Liver (tissue), 7 donors: ENCODE measurements at regions not wholly inside any gene's neighbourhood (a gene's known extent, or its start where the extent isn't known, plus 50 kb on each side); places are given as distances from the start of the nearest gene placed in this dataset.
A peak's percentile ranks its signal among the peaks of the same experiment; 100 is the strongest.

ENCODE experiments used
- DNase-seq: peaks from one replicate; pipeline ENCODE4 v3.0.0-alpha.2; 2017; ENCODE audit warnings: low spot score
- H3K27ac ChIP-seq, 2 donors: one replicate each; pipeline ENCODE4 v1.7.0; 2013; ENCODE audit warnings: inconsistent platforms in 2 of 2, low read length in 2 of 2, control low read depth in 1 of 2, low read depth in 1 of 2, mild to moderate bottlenecking in 1 of 2
- H3K27me3 ChIP-seq, 4 donors: one replicate each; pipeline versions ENCODE4 v1.6.1 to v1.7.0; 2013; ENCODE audit warnings: low read length in 3 of 4, inconsistent platforms in 1 of 4, mild to moderate bottlenecking in 1 of 4, moderate library complexity in 1 of 4; ENCODE audit not compliant: control insufficient read depth in 4 of 4, insufficient read depth in 4 of 4
- H3K36me3 ChIP-seq, 4 donors: one replicate each; pipeline versions ENCODE4 v1.6.1 to v1.7.0; 2013; ENCODE audit warnings: low read length in 3 of 4, mild to moderate bottlenecking in 3 of 4, low read depth in 1 of 4, moderate library complexity in 1 of 4; ENCODE audit not compliant: control insufficient read depth in 4 of 4, insufficient read depth in 3 of 4
- H3K4me1 ChIP-seq, 4 donors: one replicate each; pipeline versions ENCODE4 v1.6.1 to v1.7.0; 2013; ENCODE audit warnings: low read length in 3 of 4, mild to moderate bottlenecking in 3 of 4, moderate library complexity in 1 of 4; ENCODE audit not compliant: control insufficient read depth in 4 of 4, insufficient read depth in 4 of 4
- H3K4me3 ChIP-seq, 3 donors: one replicate each; pipeline versions ENCODE4 v1.6.1 to v1.7.0; 2013; ENCODE audit warnings: low read length in 3 of 3, control low read depth in 1 of 3, low read depth in 1 of 3, mild to moderate bottlenecking in 1 of 3
- H3K9ac ChIP-seq, 2 donors: one replicate each; pipeline ENCODE4 v1.7.0; 2013; ENCODE audit warnings: low read length in 2 of 2, mild to moderate bottlenecking in 2 of 2, moderate library complexity in 2 of 2, control low read depth in 1 of 2, low read depth in 1 of 2
- H3K9me3 ChIP-seq, 4 donors: one replicate each; pipeline versions ENCODE4 v1.6.1 to v1.7.0; 2013; ENCODE audit warnings: low read length in 3 of 4; ENCODE audit not compliant: control insufficient read depth in 4 of 4
- EGR1 ChIP-seq, 2 donors: IDR thresholded peaks; 2 replicates each; pipeline ENCODE4 v1.6.1; 2016 to 2018; ENCODE audit warnings: antibody characterized with exemption in 2 of 2, low read depth in 2 of 2
- FOXA2 ChIP-seq: IDR thresholded peaks from 2 replicates; pipeline ENCODE4 v1.6.1; 2016; ENCODE audit warnings: antibody characterized with exemption
- GABPA ChIP-seq, 2 donors: IDR thresholded peaks in 1 of 2; conservative IDR thresholded peaks in 1 of 2; 2 replicates each; pipeline ENCODE4 v1.6.1; 2016; ENCODE audit warnings: antibody characterized with exemption in 2 of 2, mild to moderate bottlenecking in 1 of 2, moderate library complexity in 1 of 2
- HNF4A ChIP-seq, 2 donors: conservative IDR thresholded peaks; 2 replicates each; pipeline ENCODE4 v1.6.1; 2016; ENCODE audit warnings: antibody characterized with exemption in 2 of 2, mild to moderate bottlenecking in 2 of 2
- HNF4G ChIP-seq: IDR thresholded peaks from 2 replicates; pipeline ENCODE4 v1.6.1; 2016; ENCODE audit warnings: antibody characterized with exemption
- JUND ChIP-seq, 2 donors: IDR thresholded peaks; 2 replicates each; pipeline ENCODE4 v1.6.1; 2016; ENCODE audit warnings: antibody characterized with exemption in 2 of 2
- MAX ChIP-seq: IDR thresholded peaks from 2 replicates; pipeline ENCODE4 v1.6.1; 2016; ENCODE audit warnings: antibody characterized with exemption
- NR2F2 ChIP-seq: IDR thresholded peaks from 2 replicates; pipeline ENCODE4 v1.6.1; 2016; ENCODE audit warnings: antibody characterized with exemption
- RAD21 ChIP-seq, 2 donors: IDR thresholded peaks; 2 replicates each; pipeline ENCODE4 v1.6.1; 2016; ENCODE audit warnings: antibody characterized with exemption in 2 of 2, mild to moderate bottlenecking in 2 of 2
- REST ChIP-seq: IDR thresholded peaks from 2 replicates; pipeline ENCODE4 v1.6.1; 2016; ENCODE audit warnings: antibody characterized with exemption, mild to moderate bottlenecking
- RXRA ChIP-seq, 2 donors: IDR thresholded peaks; 2 replicates each; pipeline ENCODE4 v1.6.1; 2017 to 2018; ENCODE audit warnings: antibody characterized with exemption in 2 of 2, mild to moderate bottlenecking in 1 of 2
- SP1 ChIP-seq: IDR thresholded peaks from 2 replicates; pipeline ENCODE4 v1.6.1; 2018; ENCODE audit warnings: antibody characterized with exemption, mild to moderate bottlenecking
- TAF1 ChIP-seq: conservative IDR thresholded peaks from 2 replicates; pipeline ENCODE4 v1.6.1; 2016; ENCODE audit warnings: antibody characterized with exemption, mild to moderate bottlenecking
- YY1 ChIP-seq: IDR thresholded peaks from 2 replicates; pipeline ENCODE4 v1.6.1; 2016; ENCODE audit warnings: antibody characterized with exemption, mild to moderate bottlenecking
- ZBTB33 ChIP-seq: IDR thresholded peaks from 2 replicates; pipeline ENCODE4 v1.6.1; 2016; ENCODE audit warnings: antibody characterized with exemption
- WGBS: extraction: QIAGEN DNeasy Blood & Tissue Kit; methylation state at CpG from one replicate; pipeline ENCODE4 v1.1.7; 2013; 5-methylcytosine and 5-hydroxymethylcytosine counted together
- TF ChIP-seq, protein P1 (sequence below): IDR thresholded peaks from 2 replicates; pipeline ENCODE4 v1.6.1; 2016; ENCODE audit warnings: antibody characterized with exemption
- donor health status: healthy.
- donor health status: healthy.
- donor health status: healthy.
- donor health status: healthy.

GRCh38 chr5:36366883-36367282 lies 65.2 kb upstream of the RANBP3L start:
- H3K36me3 ChIP-seq: no peaks in the 10 kb centered on the region
- H3K27me3 ChIP-seq: no peaks in the 10 kb centered on the region
- no peak overlapping the region for H3K9ac ChIP-seq
- TF ChIP-seq JUND (IDR thresholded peaks at IDR 0.05): no peak
- H3K27ac ChIP-seq: no peak overlapping the region
- DNase-seq: no peak
- H3K4me3 ChIP-seq: no peak overlapping the region
- H3K4me1 ChIP-seq: peaks cover 0 to 18% (median 6%) of the 10 kb centered on the region in 4 donors
- no peaks in the 10 kb centered on the region for H3K9me3 ChIP-seq
- WGBS: 20% methylated on average over 1 of the region's 1 CpG

DNA sequence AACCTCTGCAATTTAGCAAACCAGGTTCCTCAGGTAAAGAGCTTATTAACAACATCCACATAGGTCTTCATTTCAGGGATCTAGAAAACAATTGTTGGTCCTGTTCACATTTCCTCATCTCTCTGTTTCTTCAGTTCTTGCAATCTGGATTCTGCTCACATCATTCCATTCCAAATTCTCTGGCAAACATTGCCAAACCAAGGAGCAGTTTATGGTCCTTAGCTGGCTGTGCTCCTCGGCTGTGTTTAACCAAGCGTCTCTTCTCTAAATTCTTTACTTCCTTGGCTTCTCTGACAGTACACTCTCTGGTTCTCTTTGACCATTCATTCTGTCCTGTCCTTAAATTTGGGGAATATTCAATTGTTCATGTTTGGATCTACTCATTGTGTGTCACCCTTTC lies 65.8 kb upstream of the RANBP3L start:
- H3K4me1 ChIP-seq: peaks cover 0 to 18% (median 6%) of the 10 kb centered on the region in 4 donors
- H3K4me3 ChIP-seq: no peak overlapping the region
- no peak for TF ChIP-seq YY1
- TF ChIP-seq JUND (IDR thresholded peaks at IDR 0.05): no peak
- TF ChIP-seq SP1: no peak
- no peak for TF ChIP-seq EGR1 (IDR thresholded peaks at IDR 0.05; ENCODE audit: low read depth in 2 of 2)
- no peak for TF ChIP-seq HNF4G
- DNase-seq: no peak
- no peaks in the 10 kb centered on the region for H3K36me3 ChIP-seq
- H3K9ac ChIP-seq: no peak overlapping the region
- H3K27ac ChIP-seq: no peak overlapping the region
- 84% methylated on average over 2 of the region's 2 CpGs for WGBS
- no peaks in the 10 kb centered on the region for H3K27me3 ChIP-seq
- no peaks in the 10 kb centered on the region for H3K9me3 ChIP-seq

DNA sequence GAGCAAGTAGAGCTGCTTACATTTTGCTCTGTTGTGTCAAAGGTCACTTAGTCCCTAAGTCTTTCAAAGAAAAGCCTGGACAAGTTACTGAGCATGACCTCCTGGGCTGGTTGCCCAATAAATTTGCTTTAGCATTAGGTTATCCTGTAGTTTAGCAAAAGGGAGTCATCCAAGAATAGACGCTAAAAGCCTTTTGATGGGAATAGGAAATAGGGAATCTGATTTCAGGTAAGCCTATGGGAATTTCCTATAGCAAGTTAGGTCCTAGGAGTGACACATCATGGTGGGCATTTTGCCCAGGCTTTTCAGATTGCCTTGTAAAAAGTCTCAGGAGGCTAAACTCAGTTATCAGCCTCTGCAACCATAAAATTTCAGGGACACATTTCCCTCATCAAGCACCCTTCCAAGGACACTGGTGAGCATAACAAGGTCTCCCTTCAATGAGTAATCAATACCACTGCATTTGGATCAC lies 67.6 kb upstream of the RANBP3L start:
- no peak for DNase-seq
- H3K4me3 ChIP-seq: no peak overlapping the region
- H3K36me3 ChIP-seq: no peaks in the 10 kb centered on the region
- H3K27me3 ChIP-seq: no peaks in the 10 kb centered on the region
- H3K4me1 ChIP-seq: peaks cover 0 to 27% (median 6%) of the 10 kb centered on the region in 4 donors
- H3K27ac ChIP-seq: no peak overlapping the region
- WGBS: 33% methylated on average over 1 of the region's 1 CpG
- TF ChIP-seq EGR1 (IDR thresholded peaks at IDR 0.05; ENCODE audit: low read depth in 2 of 2) (no peak), MAX (no peak), GABPA (IDR thresholded peaks at IDR 0.05 in 1 of 2, conservative IDR thresholded peaks at IDR 0.05 in 1 of 2) (no peak), TAF1 (no peak), NR2F2 (peak; percentile 69), SP1 (no peak), RXRA (IDR thresholded peaks at IDR 0.05) (no peak), JUND (IDR thresholded peaks at IDR 0.05) (no peak), HNF4A (conservative IDR thresholded peaks at IDR 0.05) (peak in 1 of 2 donors; percentile 39), YY1 (no peak), HNF4G (no peak)
- TF ChIP-seq, protein P1, sequence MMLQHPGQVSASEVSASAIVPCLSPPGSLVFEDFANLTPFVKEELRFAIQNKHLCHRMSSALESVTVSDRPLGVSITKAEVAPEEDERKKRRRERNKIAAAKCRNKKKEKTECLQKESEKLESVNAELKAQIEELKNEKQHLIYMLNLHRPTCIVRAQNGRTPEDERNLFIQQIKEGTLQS: no peak
- no peak overlapping the region for H3K9ac ChIP-seq
- no peaks in the 10 kb centered on the region for H3K9me3 ChIP-seq

GRCh38 chr5:36370073-36370472 lies 68.4 kb upstream of the RANBP3L start:
- TF ChIP-seq EGR1 (IDR thresholded peaks at IDR 0.05; ENCODE audit: low read depth in 2 of 2) (no peak), ZBTB33 (no peak), MAX (no peak), TAF1 (no peak), REST (no peak), JUND (IDR thresholded peaks at IDR 0.05) (no peak), RXRA (IDR thresholded peaks at IDR 0.05) (no peak), HNF4A (conservative IDR thresholded peaks at IDR 0.05) (no peak), RAD21 (IDR thresholded peaks at IDR 0.05) (no peak), NR2F2 (no peak), FOXA2 (no peak), YY1 (no peak)
- TF ChIP-seq, protein P1: no peak
- 96% methylated on average over 2 of the region's 2 CpGs for WGBS

More at GRCh38 chr5:36370073-36370472, 68.4 kb upstream of the RANBP3L start:
- Histone ChIP-seq H3K27ac (no peak overlapping the region), H3K36me3 (no peaks in the 10 kb centered on the region), H3K27me3 (no peaks in the 10 kb centered on the region), H3K9ac (no peak overlapping the region), H3K4me1 (peaks cover 0 to 30% (median 6%) of the 10 kb centered on the region in 4 donors), H3K9me3 (no peaks in the 10 kb centered on the region), H3K4me3 (no peak overlapping the region)
- no peak for DNase-seq
